WI38 (cell line): ENCODE measurements at regions not wholly inside any gene's neighbourhood (a gene's known extent, or its start where the extent isn't known, plus 50 kb on each side); places are given as distances from the start of the nearest gene placed in this dataset.

Experiments
- H3K4me3 ChIP-seq: 2 replicates; pipeline ENCODE4 v1.5.1; 2011; ENCODE audit warnings: low read depth, mild to moderate bottlenecking, control low read depth, low read length
- TF ChIP-seq, protein P1 (sequence below): IDR thresholded peaks from 2 replicates; pipeline ENCODE4 v1.5.1; 2012; ENCODE audit warnings: low read depth, mild to moderate bottlenecking, control low read depth, low read length

- H3K4me3 ChIP-seq: no peak overlapping the region
- TF ChIP-seq, protein P1, sequence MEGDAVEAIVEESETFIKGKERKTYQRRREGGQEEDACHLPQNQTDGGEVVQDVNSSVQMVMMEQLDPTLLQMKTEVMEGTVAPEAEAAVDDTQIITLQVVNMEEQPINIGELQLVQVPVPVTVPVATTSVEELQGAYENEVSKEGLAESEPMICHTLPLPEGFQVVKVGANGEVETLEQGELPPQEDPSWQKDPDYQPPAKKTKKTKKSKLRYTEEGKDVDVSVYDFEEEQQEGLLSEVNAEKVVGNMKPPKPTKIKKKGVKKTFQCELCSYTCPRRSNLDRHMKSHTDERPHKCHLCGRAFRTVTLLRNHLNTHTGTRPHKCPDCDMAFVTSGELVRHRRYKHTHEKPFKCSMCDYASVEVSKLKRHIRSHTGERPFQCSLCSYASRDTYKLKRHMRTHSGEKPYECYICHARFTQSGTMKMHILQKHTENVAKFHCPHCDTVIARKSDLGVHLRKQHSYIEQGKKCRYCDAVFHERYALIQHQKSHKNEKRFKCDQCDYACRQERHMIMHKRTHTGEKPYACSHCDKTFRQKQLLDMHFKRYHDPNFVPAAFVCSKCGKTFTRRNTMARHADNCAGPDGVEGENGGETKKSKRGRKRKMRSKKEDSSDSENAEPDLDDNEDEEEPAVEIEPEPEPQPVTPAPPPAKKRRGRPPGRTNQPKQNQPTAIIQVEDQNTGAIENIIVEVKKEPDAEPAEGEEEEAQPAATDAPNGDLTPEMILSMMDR: no peak
Measured at GRCh38 chr4:180086480-180087190, 2156.6 kb upstream of the TENM3 start.

DNA sequence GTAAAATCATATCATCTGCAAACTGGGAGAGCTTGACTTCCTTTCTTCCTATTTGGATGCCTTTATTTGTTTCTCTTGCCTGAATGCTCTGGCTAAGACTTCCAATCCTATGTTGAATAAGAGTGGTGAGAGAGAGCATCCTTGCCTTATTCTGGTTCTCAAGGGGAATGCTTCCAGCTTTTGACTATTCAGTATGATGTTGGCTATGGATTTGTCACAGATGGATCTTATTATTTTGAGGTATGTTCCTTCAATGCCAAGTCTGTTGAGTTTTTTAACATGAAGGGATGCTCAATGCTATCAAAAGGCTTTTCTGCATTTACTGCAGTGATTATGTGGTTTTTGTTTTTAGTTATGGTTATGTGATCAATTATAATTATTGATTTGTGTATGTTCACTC lies 2144.6 kb upstream of the TENM3 start:
- TF ChIP-seq, protein P1: no peak
- H3K4me3 ChIP-seq: no peak overlapping the region

- H3K4me3 ChIP-seq: no peak overlapping the region
- TF ChIP-seq, protein P1: no peak
Measured at GRCh38 chr4:180099957-180100356, 2143.2 kb upstream of the TENM3 start.

GRCh38 chr4:180100433-180101344 lies 2142.5 kb upstream of the TENM3 start:
- TF ChIP-seq, protein P1: no peak
- H3K4me3 ChIP-seq: no peak overlapping the region

DNA sequence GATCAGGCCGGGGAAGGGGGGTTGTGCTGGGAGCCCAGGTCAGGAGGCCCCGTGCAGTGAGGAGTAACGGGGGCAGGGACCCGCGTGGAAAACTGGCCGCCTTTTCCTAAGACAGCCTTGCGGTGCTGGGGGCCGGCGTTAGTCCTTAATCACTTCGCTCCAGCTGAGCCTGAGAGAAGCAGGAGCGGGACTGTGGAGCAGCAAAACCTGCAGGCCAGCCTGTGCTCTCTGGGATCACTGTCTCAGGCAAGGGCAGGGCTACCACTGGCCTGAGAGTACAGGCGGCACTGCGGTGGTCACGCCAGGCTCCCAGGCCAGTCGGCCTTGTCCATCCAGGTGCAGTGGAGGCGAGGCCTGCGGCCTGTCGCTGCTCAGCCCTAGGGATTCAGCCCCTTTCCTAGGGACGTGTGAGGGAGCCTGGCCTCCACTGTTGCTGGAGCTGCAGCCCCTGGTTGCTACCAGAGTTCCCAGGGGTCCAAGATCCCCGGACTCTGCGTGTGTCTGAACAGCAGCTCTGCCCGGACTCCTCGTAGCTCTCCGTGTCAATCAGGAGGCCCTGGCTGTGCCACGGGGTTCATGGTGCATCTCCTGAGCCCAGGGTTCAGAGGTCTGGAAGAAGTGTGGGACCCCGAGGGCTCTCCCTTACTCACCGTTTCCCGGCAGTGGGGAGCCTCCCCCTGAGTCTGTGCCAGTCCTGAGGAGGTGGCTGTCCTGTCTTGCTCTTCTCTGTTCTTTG lies 2141.7 kb upstream of the TENM3 start:
- no peak overlapping the region for H3K4me3 ChIP-seq
- TF ChIP-seq, protein P1: no peak

DNA sequence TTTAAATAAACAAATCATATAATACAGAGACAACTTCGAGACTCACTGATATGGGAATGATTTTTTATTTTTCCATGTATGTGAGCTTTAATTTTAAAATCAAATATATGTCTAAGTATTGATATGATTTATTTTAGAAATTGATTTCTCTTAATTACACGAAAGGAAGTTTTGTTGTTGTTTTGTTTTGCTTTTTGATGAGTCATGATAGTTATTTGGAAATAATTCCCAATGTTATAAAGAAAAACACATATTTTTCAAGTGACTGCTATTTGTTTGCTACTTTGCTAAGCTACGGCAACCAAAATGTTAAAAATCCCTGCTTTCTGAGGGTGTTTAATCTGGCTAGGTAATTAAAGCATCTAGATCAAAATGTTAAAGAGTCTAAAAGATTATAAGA lies 2139.4 kb upstream of the TENM3 start:
- H3K4me3 ChIP-seq: no peak overlapping the region
- TF ChIP-seq, protein P1: no peak
